DMS 273 (cell line): ENCODE measurements at regions not wholly inside any gene's neighbourhood (a gene's known extent, or its start where the extent isn't known, plus 50 kb on each side); places are given as distances from the start of the nearest gene placed in this dataset.
"Not testable (repeated sequence)": the region's sequence is repeated elsewhere in the genome, so short reads cannot be mapped to it uniquely, and the experiment has no call there.

ENCODE experiments used
- DNase-seq: peaks from one replicate; lab custom pipeline; 2025; ENCODE audit not compliant: unreplicated experiment; lab: John Stamatoyannopoulos, UW

- DNase-seq = no peak
Observed at GRCh38 chr4:186845137-186845842, 121.6 kb upstream of the FAT1 start.

- no peak for DNase-seq
Observed at GRCh38 chr4:186846426-186846825, 122.8 kb upstream of the FAT1 start.

GRCh38 chr4:186847429-186848131 is 123.9 kb upstream of the FAT1 start:
- not testable (repeated sequence) for DNase-seq

- DNase-seq = no peak
Observed at GRCh38 chr4:186848437-186848836, 124.8 kb upstream of the FAT1 start.

- DNase-seq = no peak
Observed at GRCh38 chr4:186851291-186852072, 127.8 kb upstream of the FAT1 start.

GRCh38 chr4:186852073-186852420 is 128.4 kb upstream of the FAT1 start:
- DNase-seq = no peak

GRCh38 chr4:186852964-186853391 is 129.3 kb upstream of the FAT1 start:
- no peak for DNase-seq

DNA sequence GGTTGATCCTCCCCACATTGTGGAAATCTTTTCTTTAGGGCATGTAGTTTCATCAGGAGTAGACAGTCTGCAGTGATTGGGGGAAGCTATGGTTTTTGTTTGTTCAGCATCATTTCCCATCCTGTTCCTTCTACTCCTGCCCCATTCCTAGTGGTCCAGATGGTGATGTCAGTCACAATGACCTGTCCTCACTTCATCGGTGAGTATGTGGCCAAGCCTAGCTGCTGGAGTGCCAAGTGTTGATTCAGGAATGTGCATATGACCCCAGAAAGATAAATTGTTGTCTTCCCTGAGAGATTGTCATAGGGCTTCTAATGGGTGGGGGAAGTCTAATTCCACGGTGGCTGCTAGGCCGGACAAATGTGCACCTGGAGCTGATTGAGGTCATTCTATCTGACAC is 130.6 kb upstream of the FAT1 start:
- no peak for DNase-seq

DNA sequence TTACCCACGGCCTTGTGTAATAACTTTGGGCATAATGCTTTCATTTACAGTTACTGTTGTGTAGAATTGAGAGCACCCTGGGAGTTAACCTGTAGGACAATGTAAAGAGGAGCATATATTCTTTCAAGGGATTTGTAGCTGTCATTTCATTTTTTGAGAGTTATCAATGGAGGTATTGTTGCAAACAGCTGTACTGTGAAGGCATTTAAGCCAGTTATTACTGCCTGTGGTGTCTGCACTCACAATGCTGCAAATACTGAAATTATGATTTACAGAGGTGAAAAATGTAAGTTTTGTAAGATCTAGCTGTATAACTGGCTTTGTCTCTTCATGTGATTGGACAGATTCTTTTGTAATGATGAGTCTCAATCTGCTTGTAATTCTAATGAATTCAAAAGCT is 131.5 kb upstream of the FAT1 start:
- no peak for DNase-seq

DNA sequence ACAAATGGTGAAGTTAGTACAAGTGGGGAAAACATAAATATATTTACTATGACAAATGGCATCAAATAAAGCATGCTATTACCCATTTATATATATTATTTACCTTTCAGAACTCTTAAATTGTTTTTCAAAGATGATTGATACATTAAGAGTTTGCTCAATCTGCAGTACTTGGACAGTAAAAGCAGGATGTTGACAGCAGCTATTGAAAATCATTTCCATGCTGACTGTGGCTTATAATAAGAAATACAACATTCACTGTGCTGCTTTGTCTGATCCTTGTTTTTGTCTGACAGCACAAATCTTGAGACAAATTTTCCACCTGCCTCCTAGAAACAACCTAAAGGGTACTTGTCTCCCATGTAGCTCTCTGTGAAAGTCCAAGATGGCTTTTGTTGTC is 134.1 kb upstream of the FAT1 start:
- no peak for DNase-seq

DNA sequence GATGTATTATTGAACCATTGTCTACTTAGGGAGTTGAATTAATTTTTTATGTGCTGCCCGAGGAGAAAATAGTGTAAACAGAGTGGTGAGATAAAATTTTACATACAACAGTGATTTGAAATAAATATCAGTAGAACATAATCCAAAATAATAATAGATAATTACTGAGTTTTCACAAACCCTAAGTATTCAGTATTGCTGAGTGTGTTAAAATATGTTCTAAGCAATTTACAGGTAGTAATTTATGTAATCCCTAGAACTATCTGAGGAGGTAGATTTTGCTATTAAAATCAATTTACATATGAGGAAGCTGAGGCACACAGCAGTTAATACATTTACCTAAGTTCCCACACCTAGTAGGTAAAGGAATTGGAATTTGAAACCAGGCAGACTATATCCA is 134.7 kb upstream of the FAT1 start:
- no peak for DNase-seq

- no peak for DNase-seq
Observed at GRCh38 chr4:186859420-186859819, 135.8 kb upstream of the FAT1 start.

GRCh38 chr4:186861317-186861716 is 137.7 kb upstream of the FAT1 start:
- DNase-seq = no peak

DNA sequence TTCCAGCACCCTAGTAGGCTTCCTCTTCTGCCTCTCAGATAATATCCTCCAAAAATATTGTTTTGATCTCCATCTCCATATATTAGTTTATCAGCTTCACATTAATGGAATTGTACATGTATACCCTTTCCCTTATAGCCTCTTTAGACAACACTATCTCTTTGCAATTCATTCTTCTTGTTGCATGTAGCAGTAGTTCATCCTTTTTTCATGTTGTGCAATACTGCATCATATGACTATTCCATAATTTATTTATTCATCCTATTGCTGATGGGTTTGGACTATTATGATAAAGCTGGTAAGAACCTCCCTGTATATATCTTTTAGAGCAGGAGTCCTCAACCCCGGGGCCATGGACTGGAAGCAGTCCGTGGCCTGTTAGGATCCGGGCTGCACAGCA is 148.2 kb upstream of the FAT1 start:
- no peak for DNase-seq

GRCh38 chr4:186873095-186873494 is 149.4 kb upstream of the FAT1 start:
- not testable (repeated sequence) for DNase-seq

DNA sequence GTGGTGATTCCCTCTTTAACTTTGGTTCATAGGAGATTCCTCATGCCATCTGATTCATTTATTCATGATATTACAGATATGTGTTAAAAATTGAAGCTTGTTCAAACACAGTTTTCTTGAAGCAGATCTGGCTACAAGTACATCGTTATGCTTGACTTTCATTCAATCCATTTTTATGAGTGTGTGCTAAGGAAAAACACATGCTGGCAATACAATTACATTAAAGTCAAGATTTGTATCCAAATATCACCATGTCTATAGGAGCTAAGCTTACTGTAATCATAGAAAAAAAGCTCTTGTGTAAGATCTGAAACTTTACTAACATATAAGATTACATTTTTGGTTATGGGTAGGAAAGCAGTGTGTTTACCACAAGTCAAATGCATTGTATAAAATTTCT is 151.8 kb upstream of the FAT1 start:
- DNase-seq = no peak

DNA sequence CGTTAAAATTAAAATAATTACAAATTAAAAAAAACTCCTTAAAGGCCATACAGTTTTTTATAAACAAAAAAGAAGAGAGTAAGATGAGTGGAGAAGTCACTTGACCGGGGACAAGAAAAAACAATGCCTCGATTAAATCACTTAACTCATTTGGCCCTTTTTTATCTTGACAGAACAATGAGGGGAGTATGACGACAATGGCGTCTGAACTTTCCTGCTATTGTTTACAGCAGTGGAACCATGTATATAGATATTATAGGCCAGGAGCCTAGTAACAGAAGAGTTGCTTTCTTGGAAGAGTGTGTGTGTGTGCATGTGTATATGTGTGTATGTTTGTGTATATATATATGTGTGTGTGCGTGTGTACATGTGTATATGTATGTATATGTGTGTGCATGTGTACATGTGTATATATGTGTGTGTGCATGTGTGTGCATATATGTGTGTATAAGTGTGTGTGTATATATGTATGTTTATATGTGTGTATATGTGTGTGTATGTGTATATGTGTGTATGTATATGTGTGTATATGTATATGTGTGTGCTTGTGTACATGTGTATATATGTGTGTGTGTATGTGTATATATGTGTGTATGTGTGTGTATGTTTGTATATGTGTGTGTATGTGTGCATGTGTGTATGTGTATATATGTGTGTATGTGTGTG is 153.4 kb upstream of the FAT1 start:
- DNase-seq = no peak

DNA sequence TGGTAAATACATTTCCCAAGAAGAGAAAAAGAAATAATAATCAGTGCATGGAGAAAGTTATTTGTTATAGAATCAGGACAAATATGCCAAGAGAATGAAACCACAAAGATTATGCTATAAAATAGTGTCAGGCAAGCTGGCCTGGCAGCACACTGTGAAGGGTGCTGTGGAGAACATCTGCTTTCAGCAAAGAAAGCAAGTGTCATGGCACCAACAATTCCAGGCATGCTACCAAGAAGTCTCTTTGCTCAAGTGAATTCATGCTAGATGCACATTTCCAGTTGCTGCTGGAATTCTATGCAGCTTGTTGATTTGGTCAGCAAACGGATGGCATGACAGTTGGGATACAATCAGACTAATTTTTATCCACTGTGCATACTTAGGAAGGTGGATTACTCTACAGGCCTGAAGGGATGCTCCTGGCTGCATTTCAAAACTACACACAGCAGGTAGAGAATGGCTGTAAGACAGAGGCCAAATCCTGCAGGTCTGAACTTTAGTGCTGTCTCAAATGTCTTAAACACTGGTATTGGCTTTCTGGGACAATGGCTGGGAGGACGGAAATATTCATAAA is 154.6 kb upstream of the FAT1 start:
- peak; percentile 0 for DNase-seq

- no peak for DNase-seq
Observed at GRCh38 chr4:186881521-186882220, 158.0 kb upstream of the FAT1 start.

GRCh38 chr4:186882293-186882692 is 158.6 kb upstream of the FAT1 start:
- DNase-seq = no peak

DNA sequence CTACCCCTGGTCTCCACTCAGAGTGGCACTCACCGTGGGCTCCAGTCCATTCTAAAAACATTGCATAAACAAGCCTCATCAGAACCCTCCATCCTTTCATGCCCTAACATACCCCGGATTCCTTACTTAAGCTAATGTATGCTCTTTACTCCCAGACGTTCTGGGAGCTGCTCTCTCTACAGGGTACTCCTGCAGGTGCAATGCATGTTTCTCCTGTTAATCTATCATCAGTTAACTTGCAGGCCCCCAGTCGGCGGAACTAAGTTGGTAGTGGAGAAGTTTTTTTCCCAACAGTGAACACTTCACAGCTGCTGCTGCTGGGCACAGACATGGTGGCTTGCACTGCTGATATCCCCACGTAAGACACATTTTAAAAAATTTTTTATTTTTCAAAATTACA is 161.6 kb upstream of the FAT1 start:
- DNase-seq = no peak
